ENCODE measurements at regions not wholly inside any gene's neighbourhood (a gene's known extent, or its start where the extent isn't known, plus 50 kb on each side); places are given as distances from the start of the nearest gene placed in this dataset.

GRCh38 chr5:171647043-171647903, 138.3 kb upstream of the SMIM23 start:
- DNase-seq (ENCODE audit: low read depth in 1 of 2, low spot score in 1 of 2), result no peak

GRCh38 chr5:171647904-171648260, 137.7 kb upstream of the SMIM23 start:
- DNase-seq (ENCODE audit: low read depth in 1 of 2, low spot score in 1 of 2), result no peak

- no peak for DNase-seq (ENCODE audit: low read depth in 1 of 2, low spot score in 1 of 2)
Observed at GRCh38 chr5:171648279-171649074, 137.1 kb upstream of the SMIM23 start.

- DNase-seq (ENCODE audit: low read depth in 1 of 2, low spot score in 1 of 2), result no peak
Observed at GRCh38 chr5:171649075-171649401, 136.6 kb upstream of the SMIM23 start.

GRCh38 chr5:171650597-171650996, 135.0 kb upstream of the SMIM23 start:
- DNase-seq (ENCODE audit: low read depth in 1 of 2, low spot score in 1 of 2), result no peak

DNA sequence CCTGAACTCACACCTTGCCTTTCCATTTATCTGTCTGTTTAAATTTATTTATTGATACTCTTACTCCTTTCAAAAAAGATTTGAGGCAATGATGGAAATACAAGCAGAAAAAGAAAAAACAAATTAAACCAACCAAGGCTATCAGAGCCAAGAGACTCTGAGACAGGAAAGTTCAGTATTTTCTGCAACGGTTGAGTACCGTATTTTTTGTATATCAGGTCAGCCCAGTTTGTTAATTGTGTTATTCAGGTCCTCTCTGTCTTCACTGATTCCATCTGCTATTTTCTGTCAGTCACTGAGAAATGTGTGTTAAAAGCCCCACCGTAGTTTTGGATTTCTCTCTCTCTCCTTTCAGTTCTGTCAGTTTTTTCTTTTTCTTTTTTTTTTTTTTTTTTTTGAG, 134.5 kb upstream of the SMIM23 start:
- no peak for DNase-seq (ENCODE audit: low read depth in 1 of 2, low spot score in 1 of 2)

- DNase-seq (ENCODE audit: low read depth in 1 of 2, low spot score in 1 of 2), result no peak
Observed at GRCh38 chr5:171654881-171655280, 130.7 kb upstream of the SMIM23 start.

DNA sequence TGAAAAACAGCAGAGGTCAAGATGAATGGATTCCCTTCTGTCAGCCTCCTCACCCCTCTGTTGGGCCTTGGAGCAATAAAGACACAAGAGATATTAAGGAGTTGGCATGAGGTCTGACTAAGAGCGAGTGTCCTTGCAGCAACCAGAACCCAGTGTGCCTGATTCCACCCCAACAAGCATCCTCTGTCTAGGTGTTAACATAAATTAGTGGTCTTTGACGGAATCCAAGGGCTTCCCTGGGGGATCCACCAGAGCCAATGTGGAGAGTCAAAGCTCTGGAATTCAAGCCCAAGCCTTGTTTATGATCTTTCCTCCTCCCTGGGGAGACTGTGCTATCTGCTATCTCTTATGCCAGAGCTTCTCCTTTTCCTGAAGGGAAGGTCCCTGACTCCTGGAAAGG, 128.1 kb upstream of the SMIM23 start:
- no peak for DNase-seq (ENCODE audit: low read depth in 1 of 2, low spot score in 1 of 2)

DNA sequence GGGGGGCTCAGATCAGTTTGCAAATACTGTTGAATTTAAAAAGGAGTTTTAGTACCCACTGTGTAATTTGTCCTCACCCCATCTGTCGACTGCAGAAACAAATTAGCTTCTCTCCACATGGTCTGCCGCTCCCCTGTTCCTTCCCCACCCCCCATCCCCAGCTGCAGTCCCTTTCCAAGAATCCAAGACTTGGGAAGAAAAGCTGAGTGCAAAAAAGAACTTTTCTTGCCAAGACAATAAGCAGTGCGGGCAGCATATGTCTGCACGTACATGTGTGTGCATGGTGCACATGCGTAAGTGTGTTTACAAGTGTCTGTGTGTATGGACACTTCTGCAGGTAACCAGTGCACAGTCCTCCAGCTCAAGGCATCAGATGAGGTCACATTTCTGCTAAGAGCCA, 125.7 kb upstream of the SMIM23 start:
- DNase-seq (ENCODE audit: low read depth in 1 of 2, low spot score in 1 of 2), result no peak

GRCh38 chr5:171660434-171660833, 125.2 kb upstream of the SMIM23 start:
- DNase-seq (ENCODE audit: low read depth in 1 of 2, low spot score in 1 of 2), result no peak

- no peak for DNase-seq (ENCODE audit: low read depth in 1 of 2, low spot score in 1 of 2)
Observed at GRCh38 chr5:171661143-171661542, 124.5 kb upstream of the SMIM23 start.

GRCh38 chr5:171663311-171664085, 122.1 kb upstream of the SMIM23 start:
- DNase-seq (ENCODE audit: low read depth in 1 of 2, low spot score in 1 of 2), result no peak

DNA sequence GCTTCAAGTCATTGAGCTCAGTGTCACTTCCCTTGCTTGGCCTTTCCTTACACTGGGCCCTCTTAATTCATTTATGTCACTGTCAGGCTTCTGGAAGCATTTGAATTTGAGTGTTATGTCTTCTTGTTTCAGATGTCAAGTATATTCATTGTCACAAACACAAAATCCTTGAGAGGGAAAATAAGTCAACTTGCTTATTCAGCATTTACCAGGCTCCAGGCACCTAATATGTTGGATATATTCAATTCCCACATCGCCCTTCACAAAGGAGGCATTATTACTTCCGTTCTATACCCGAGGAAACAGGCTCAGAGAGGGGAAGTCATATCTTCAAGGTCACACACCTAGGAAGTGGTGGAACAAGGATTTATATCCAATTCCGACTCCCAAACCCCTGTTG, 121.1 kb upstream of the SMIM23 start:
- DNase-seq (ENCODE audit: low read depth in 1 of 2, low spot score in 1 of 2), result no peak

DNA sequence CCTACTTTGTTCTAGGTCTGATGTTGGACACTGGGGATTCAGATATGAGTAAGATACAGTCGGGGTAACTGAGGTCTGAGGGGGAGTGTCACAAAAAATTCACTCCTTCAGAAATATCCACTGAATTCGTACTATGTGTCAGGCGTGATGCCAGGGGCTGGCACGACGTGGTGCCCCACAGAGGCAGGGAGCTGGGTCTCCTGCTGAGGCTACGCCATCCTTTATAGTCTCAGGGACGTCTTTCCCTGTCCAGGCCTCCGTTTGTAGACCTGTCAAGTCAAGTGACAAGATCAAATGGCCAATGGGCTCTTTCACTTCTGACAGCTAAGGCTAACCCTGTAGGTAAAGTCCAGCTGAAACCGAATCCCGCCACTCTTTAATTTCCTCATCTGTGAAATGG, 118.8 kb upstream of the SMIM23 start:
- DNase-seq (ENCODE audit: low read depth in 1 of 2, low spot score in 1 of 2), result no peak

DNA sequence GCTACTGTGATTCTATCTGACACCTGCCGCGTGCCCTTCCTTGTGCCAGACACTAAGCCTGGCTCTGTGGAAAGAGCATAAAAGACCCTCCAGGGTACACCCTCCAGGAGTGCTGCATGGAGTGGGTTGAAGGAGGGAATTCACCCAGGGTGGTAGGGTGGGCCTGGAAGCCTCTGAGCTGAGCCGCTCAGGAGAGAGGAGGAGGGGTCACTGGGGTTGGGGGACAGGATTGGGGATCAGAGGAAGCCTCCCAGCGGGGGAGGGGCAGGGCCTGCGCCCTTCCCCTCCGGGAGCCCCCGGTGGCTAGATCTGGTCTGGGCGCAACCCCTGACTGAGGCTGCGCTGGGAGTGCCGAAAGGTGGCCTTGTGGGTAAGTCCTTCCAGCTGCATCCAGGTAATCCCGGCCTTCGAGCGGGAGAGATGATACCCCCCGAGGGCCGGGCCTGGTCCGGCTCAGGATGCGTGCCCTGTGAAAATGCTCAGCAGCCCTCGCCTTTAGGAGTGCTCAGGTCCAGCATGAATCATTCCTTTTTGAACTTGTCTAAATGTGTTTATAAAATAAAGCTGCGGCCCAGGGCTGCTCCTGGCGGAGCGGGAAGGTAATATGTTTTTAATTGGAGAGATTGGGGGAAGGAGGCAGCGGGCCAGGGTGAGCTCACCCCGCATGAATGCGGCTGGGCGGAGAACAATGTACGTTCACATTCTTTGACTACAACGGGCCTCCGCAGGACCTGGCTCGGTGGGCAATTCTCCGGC, 118.1 kb upstream of the SMIM23 start:
- no peak for DNase-seq (ENCODE audit: low read depth in 1 of 2, low spot score in 1 of 2)

DNA sequence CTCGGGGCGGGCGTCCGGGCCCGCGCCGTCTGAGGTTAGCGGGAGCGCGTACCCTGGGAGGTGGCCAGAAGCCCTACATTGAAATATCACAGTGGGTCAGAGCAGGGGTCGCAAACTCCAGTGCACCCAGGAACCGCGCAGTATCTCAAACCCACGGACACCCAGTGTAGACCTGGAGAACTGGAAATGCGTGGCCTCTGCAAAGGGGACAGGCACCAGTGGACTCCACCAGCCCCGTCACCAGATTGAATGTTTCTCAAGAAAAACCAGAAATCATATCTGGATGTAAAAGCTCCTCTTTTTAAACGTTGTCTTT, 117.6 kb upstream of the SMIM23 start:
- no peak for DNase-seq (ENCODE audit: low read depth in 1 of 2, low spot score in 1 of 2)

DNA sequence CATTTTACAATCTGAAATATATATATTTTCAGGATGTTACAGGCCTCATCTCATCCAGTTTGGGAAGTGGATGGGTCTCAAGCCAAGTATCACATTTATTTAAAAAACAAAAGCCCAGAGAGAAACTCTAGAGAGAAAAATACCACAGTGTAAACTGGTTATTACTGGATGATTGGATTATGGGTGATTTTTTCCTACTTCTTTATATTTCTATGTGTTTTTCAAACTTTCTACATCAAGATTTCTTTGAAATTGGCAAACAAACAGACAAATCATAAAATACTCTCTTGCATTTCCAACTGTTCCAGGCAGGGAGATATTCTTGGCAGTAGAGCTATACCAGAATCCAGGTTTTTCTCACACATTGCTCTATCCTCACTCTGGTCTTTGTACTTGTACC, 116.0 kb upstream of the SMIM23 start:
- no peak for DNase-seq (ENCODE audit: low read depth in 1 of 2, low spot score in 1 of 2)

- no peak for DNase-seq (ENCODE audit: low read depth in 1 of 2, low spot score in 1 of 2)
Observed at GRCh38 chr5:171672556-171672955, 113.1 kb upstream of the SMIM23 start.

DNA sequence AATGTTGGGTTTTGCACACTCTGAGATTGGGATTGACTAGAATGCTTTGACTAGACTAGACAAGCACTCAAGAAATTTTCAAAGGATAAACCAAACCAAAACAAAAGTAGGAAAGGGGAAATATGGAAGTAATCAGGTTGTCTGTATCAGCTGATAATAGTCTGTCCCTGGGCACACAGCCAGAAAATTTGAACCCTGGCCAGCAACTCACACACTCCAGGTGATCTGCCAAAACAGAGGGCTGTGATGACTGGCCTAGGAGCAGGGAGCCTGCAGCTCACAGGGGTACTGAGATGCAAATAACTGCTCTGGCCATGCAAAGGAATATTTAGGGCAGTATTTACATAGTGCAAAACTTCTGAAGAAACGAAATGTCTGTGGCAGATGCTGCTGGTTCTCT, 112.3 kb upstream of the SMIM23 start:
- DNase-seq (ENCODE audit: low read depth in 1 of 2, low spot score in 1 of 2), result no peak

GRCh38 chr5:171673840-171674239, 111.8 kb upstream of the SMIM23 start:
- no peak for DNase-seq (ENCODE audit: low read depth in 1 of 2, low spot score in 1 of 2)

DNA sequence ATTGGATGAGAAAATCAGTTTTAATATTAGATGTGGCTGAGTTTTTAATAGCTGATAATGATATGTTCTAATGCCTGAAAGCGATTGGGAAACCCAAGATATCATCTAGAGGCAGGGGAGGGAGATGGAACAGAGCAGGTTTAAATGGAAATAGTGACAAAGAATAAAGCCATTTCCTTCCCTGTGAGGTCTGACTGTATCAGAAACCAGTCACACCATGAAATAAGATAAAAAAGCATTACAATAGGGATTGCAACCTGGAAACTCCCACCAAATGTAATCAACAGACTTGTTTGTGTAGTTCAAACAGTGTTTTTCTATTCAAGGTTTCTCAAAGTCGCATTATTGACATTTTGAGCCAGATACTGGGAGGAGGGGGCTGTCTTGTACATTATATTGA, 110.1 kb upstream of the SMIM23 start:
- DNase-seq (ENCODE audit: low read depth in 1 of 2, low spot score in 1 of 2), result no peak

Measured in activated CD4-positive, alpha-beta T cell treated with anti-CD3 and anti-CD28 coated beads, Interleukin-2, amount 50 U/mL, for 24 hours (primary cell).